ENCODE measurements at regions not wholly inside any gene's neighbourhood (a gene's known extent, or its start where the extent isn't known, plus 50 kb on each side); places are given as distances from the start of the nearest gene placed in this dataset.

- Histone ChIP-seq H2BK5ac (ENCODE audit: low read depth, low read length, poor library complexity, severe bottlenecking) (no peak overlapping the region), H3K27me3 (ENCODE audit: control insufficient read depth, insufficient read depth, low read length) (no peaks in the 10 kb centered on the region), H3K79me1 (ENCODE audit: low read depth in 1 of 2, low read length in 2 of 2) (no peaks in the 10 kb centered on the region), H2BK120ac (ENCODE audit: low read depth, low read length) (no peak overlapping the region), H3K23ac (ENCODE audit: low read depth, low read length) (no peak overlapping the region), H3K56ac (ENCODE audit: extremely low read depth, insufficient read depth, low read length) (no peak overlapping the region), H4K8ac (ENCODE audit: low read depth in 2 of 2, low read length in 2 of 2) (no peak overlapping the region), H2BK20ac (ENCODE audit: low read depth, low read length) (no peak overlapping the region), H3K4me1 (ENCODE audit: control insufficient read depth, insufficient read depth, low read length) (no peaks in the 10 kb centered on the region), H3K27ac (ENCODE audit: insufficient read depth, low read length) (no peak overlapping the region), H3K9me3 (ENCODE audit: control insufficient read depth, insufficient read depth, low read length) (no peaks in the 10 kb centered on the region), H3K36me3 (ENCODE audit: control insufficient read depth, insufficient read depth, low read length) (no peaks in the 10 kb centered on the region), H3K14ac (replicated peaks; ENCODE audit: low read depth, low read length) (no peak overlapping the region), H2BK15ac (ENCODE audit: low read depth, low read length) (no peak overlapping the region), H4K20me1 (ENCODE audit: insufficient read depth, low read length) (no peaks in the 10 kb centered on the region), H3K4ac (ENCODE audit: low read depth, low read length) (no peak overlapping the region), H2AK9ac (replicated peaks; ENCODE audit: low read depth, low read length, poor library complexity) (no peak overlapping the region), H2AK5ac (ENCODE audit: low read depth, low read length) (no peak overlapping the region), H4K5ac (ENCODE audit: low read depth, low read length) (no peak overlapping the region), H4K91ac (ENCODE audit: insufficient read depth, low read depth, low read length) (no peak overlapping the region), H3K4me3 (ENCODE audit: insufficient read depth, low read depth, low read length) (no peak overlapping the region), H3K18ac (ENCODE audit: low read depth, low read length) (no peak overlapping the region), H3K4me2 (ENCODE audit: low read depth, low read length) (no peak overlapping the region), H3K9ac (ENCODE audit: low read depth, low read length) (no peak overlapping the region), H2AFZ (replicated peaks; ENCODE audit: low read length, poor library complexity) (no peak overlapping the region), H3K9me1 (ENCODE audit: insufficient read depth, low read length) (no peaks in the 10 kb centered on the region)
- no CpG with 5 or more reads among the region's 4 CpGs for WGBS, 2 experiments (ENCODE audit: extremely low coverage in 2 of 2, insufficient read length in 1 of 2)
- DNase-seq (no peak), ATAC-seq (ENCODE audit: low read depth) (no peak)
- in situ Hi-C loops (cut with MboI; ENCODE audit: low sequenced_read_pairs) = no loop called here
- BruUV-seq (replicated peaks) = no TSS peak
- POLR2A ChIA-PET (ENCODE audit: unreplicated experiment) = no interaction called here
- CTCF ChIA-PET = no interaction called here
- dilution Hi-C loops (cut with HindIII; ENCODE audit: low sequenced_read_pairs, unreplicated experiment) = no loop called here
- TF ChIP-seq MAZ (IDR thresholded peaks at IDR 0.05; ENCODE audit: borderline replicate concordance, low read depth, low read length) (no peak), NFE2L2 (IDR thresholded peaks at IDR 0.05; ENCODE audit: low read depth, low read length) (no peak), CHD1 (IDR thresholded peaks at IDR 0.05; ENCODE audit: low read depth, low read length) (no peak), SMC3 (IDR thresholded peaks at IDR 0.05; ENCODE audit: low read depth, low read length) (no peak)
- intact Hi-C loops (cut with micrococcal nuclease) = no loop called here
These were observed 57.9 kb upstream of the SLC5A9 start for GRCh38 chr1:48164571-48164970.

Data from IMR-90 (cell line).